Neural progenitor cell (in vitro differentiated cells): ENCODE measurements at regions not wholly inside any gene's neighbourhood (a gene's known extent, or its start where the extent isn't known, plus 50 kb on each side); places are given as distances from the start of the nearest gene placed in this dataset.

Source experiments
- EZH2 ChIP-seq: fragments of 200-600 bp; sonication (generic); IDR thresholded peaks from 2 replicates; pipeline ENCODE4 v1.6.1; 2017; ENCODE audit warnings: antibody characterized with exemption, mild to moderate bottlenecking, moderate library complexity
- TF ChIP-seq, protein P1 (sequence below): fragments of 200-600 bp; sonication (generic); IDR thresholded peaks from 2 replicates; pipeline ENCODE4 v1.5.1; 2017; ENCODE audit warnings: antibody characterized with exemption, mild to moderate bottlenecking

DNA sequence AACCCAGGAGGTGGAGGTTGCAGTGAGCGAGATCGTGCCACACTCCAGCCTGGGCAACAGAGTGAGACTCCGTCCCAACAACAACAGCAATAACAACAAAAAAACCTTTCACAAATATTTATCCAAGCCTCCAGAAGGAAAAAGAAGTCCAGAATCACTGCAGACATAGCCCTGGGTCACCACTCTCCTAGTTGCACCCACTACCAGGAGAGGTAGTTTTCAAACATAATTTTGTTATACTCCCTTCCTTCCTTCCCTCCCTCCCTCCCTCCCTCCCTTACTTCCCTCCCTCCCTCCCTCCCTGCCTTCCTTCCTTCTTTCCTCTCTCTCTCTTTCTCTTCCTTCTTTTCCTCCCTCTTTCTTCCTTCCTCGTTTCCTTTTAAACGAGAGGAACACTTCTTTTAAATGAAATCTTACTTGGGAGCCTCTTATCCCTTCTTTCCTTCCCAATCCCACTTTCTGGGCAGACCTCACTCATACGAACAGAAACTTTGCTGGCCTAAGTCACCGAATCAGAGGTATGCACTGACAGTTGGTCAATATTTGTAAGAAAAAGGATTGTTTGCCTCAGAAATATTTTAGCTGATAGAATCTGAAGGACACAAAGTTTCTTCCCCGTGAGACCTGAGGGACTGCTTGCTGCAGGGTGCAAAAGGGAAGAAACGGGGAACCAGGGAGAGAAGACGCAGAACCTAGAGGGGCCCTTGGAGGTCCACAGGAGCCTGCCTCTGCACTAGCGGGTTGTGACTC lies 88.1 kb upstream of the AGAP1 start:
- TF ChIP-seq, protein P1, sequence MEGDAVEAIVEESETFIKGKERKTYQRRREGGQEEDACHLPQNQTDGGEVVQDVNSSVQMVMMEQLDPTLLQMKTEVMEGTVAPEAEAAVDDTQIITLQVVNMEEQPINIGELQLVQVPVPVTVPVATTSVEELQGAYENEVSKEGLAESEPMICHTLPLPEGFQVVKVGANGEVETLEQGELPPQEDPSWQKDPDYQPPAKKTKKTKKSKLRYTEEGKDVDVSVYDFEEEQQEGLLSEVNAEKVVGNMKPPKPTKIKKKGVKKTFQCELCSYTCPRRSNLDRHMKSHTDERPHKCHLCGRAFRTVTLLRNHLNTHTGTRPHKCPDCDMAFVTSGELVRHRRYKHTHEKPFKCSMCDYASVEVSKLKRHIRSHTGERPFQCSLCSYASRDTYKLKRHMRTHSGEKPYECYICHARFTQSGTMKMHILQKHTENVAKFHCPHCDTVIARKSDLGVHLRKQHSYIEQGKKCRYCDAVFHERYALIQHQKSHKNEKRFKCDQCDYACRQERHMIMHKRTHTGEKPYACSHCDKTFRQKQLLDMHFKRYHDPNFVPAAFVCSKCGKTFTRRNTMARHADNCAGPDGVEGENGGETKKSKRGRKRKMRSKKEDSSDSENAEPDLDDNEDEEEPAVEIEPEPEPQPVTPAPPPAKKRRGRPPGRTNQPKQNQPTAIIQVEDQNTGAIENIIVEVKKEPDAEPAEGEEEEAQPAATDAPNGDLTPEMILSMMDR = no peak
- TF ChIP-seq EZH2 = no peak
